Right cardiac atrium (tissue), 5 donors: ENCODE measurements at regions not wholly inside any gene's neighbourhood (a gene's known extent, or its start where the extent isn't known, plus 50 kb on each side); places are given as distances from the start of the nearest gene placed in this dataset.

Experiments used
- ATAC-seq, 2 donors: fragments of 200-7000 bp; cut with Tn5 transposase; one replicate each; pipeline versions ENCODE4 v1.8.0 to v1.9.1; 2020; ENCODE audit warnings: moderate library complexity in 2 of 2, mild to moderate bottlenecking in 1 of 2
- DNase-seq, 3 donors: peaks; one replicate each; pipeline ENCODE4 v3.0.0-alpha.2; 2020
- H3K27ac ChIP-seq: one replicate; pipeline ENCODE4 v1.5.1; 2013; ENCODE audit warnings: mild to moderate bottlenecking, low read length, control low read depth, moderate library complexity
- H3K27me3 ChIP-seq: one replicate; pipeline ENCODE4 v1.6.1; 2013; ENCODE audit not compliant: control insufficient read depth, insufficient read depth
- H3K4me1 ChIP-seq: one replicate; pipeline ENCODE4 v1.6.1; 2013; ENCODE audit warnings: low read length; ENCODE audit not compliant: control insufficient read depth, insufficient read depth
- H3K4me3 ChIP-seq: one replicate; pipeline ENCODE4 v1.5.1; 2013; ENCODE audit warnings: low read length, control low read depth
- H3K9me3 ChIP-seq: one replicate; pipeline ENCODE4 v1.6.1; 2013; ENCODE audit warnings: low read length; ENCODE audit not compliant: control insufficient read depth
- WGBS: extraction: QIAGEN DNeasy Blood & Tissue Kit; methylation state at CpG from one replicate; pipeline ENCODE4 v1.1.7; 2013; 5-methylcytosine and 5-hydroxymethylcytosine counted together
- intact Hi-C, 4 donors: fragments of 100-400 bp; cut with DNase I; formaldehyde crosslinking; loops; one replicate each; pipeline versions ENCODE4 v1.11.0 to v1.14.0; 2022 to 2023
- donor health status: healthy with polysubstance abuse.
- donor health status: DM: no; HTN: yes; CAD: no.
- donor health status: DM: no; HTN: no; CAD: no.
- donor health status: DM: no; HTN: yes; CAD: no; lungs with severe emphysema.
- donor health status: DM: yes; HTN: yes; CAD: no.

DNA sequence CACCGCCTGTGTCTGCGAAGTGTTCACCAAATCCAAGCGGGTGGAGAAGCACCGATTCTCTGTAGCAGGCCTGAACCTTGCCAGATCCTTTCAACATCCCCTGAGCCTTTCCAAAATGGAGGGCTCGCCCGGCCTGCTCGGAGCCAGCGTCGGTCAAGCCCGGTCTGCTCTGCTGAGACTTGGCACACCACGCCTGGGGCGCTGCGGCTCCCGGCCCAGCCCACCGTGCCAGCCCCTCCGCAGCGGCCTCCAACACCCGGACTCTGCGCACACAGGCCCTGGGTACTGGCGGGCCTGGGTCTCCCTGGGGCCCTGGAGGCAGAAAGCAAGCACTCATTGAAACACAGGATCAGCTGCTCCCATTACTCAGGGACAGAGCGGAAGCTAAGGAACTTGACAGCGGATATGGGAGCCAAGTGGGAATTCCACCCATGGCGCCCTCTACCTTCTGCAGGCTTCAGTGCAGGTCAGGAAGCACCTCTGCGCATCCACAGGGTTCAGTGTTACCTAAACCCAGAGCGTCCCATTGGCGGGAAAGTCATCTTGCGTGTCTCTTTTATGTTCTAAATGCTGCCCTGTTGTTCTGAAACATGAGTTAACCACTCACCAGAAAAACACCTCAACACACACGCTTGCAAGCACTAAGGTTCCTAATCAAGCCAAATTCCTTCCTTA is 159.9 kb downstream of the ZBTB18 start:
- DNase-seq (peak in 1 of 3 donors; percentile 30), ATAC-seq (peak in 1 of 2 donors; percentile 18)
- intact Hi-C loops = no loop called here
- Histone ChIP-seq H3K27me3 (no peaks in the 10 kb centered on the region), H3K27ac (peak overlapping the region; percentile 14), H3K4me3 (no peak overlapping the region), H3K9me3 (no peaks in the 10 kb centered on the region), H3K4me1 (peaks cover 4% of the 10 kb centered on the region)
- 84% methylated on average over 28 of the region's 28 CpGs for WGBS

DNA sequence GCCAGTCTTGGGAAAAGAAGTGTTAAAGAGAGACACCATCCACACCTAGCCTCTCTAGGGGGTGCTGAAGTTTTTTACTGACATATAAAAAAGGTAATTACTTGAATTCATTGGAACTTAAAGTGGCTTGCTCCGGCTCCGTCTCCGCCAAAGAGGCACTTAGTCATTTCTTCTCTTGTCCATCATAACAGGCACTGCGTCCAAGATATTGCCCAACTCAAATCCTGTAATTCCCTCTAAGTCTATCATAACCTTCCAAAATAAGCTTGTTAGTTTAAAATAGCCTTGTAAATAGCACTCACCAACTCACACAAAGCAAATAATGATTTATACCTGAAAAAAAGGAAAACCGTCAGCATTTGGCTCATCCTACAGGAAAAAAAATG is 160.5 kb downstream of the ZBTB18 start:
- Histone ChIP-seq H3K27me3 (no peaks in the 10 kb centered on the region), H3K4me3 (no peak overlapping the region), H3K27ac (peak overlapping the region; percentile 14), H3K9me3 (no peaks in the 10 kb centered on the region), H3K4me1 (peaks cover 4% of the 10 kb centered on the region)
- peak in 2 of 3 donors; percentile 46 to 64 for DNase-seq
- peak; percentile 60 to 72 for ATAC-seq
- 61% methylated on average over 5 of the region's 5 CpGs for WGBS
- intact Hi-C loops = no loop called here

DNA sequence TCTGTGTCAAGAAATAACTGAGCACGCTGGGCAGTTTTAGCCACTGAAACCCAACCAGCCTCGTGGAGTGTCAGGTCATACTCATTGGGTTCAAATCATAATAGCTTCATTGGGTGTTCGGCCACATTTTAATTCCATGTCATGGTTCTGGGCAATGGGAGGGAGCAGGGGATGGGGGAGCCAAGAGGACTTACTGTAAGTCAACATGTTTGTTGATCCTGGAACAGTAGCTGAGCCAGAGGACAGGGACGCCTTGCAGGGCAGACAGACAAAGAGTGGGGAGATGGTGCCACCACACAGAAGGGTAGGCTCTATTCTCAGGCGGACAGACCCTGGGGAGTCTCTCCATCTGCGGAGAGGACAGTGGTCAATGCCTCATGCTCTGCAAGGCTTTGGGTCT is 161.1 kb downstream of the ZBTB18 start:
- Histone ChIP-seq H3K27me3 (no peaks in the 10 kb centered on the region), H3K9me3 (no peaks in the 10 kb centered on the region), H3K27ac (no peak overlapping the region), H3K4me1 (peaks cover 4% of the 10 kb centered on the region), H3K4me3 (no peak overlapping the region)
- DNase-seq (peak in 1 of 3 donors; percentile 68), ATAC-seq (peak in 1 of 2 donors; percentile 53)
- 78% methylated on average over 6 of the region's 6 CpGs for WGBS
- intact Hi-C loops = no loop called here

DNA sequence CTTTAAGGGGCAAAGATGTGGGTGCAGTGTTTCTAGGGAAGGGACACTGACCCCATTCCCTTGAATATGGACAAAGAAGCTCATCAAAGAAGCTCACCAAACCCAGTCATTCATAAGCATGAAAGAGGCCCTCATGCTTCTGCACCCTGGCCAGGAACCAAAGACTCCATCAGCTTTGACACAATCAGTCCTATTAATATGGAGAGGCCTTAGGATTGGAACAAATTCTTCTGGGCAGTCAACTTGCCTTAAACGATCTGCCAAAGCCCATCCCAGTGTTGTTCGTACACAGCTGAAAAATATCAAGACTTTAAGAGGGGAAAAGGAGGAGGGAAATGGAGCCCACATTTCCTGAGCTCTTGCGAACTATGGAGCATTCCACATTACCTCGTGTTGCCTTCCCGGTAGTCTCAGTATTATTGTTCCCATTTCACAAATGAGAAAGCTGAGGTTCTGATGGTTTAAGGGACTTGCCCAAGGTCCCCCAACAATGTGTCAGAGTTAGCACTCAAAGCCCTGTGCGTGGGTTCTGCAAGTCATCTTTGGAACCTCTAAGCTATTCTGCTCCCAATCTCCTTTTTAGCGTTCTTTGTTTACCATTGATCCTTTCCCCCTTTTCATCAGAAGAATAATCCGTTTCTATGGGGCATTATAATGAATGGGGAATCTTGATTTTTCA is 161.9 kb downstream of the ZBTB18 start:
- intact Hi-C loops = no loop called here
- H3K27ac ChIP-seq = no peak overlapping the region
- 46% methylated on average over 8 of the region's 8 CpGs for WGBS
- no peak overlapping the region for H3K4me3 ChIP-seq
- ATAC-seq = peak; percentile 53 to 84
- H3K4me1 ChIP-seq = peaks cover 4% of the 10 kb centered on the region
- peak in 2 of 3 donors; percentile 47 to 70 for DNase-seq
- H3K27me3 ChIP-seq = no peaks in the 10 kb centered on the region
- H3K9me3 ChIP-seq = no peaks in the 10 kb centered on the region

DNA sequence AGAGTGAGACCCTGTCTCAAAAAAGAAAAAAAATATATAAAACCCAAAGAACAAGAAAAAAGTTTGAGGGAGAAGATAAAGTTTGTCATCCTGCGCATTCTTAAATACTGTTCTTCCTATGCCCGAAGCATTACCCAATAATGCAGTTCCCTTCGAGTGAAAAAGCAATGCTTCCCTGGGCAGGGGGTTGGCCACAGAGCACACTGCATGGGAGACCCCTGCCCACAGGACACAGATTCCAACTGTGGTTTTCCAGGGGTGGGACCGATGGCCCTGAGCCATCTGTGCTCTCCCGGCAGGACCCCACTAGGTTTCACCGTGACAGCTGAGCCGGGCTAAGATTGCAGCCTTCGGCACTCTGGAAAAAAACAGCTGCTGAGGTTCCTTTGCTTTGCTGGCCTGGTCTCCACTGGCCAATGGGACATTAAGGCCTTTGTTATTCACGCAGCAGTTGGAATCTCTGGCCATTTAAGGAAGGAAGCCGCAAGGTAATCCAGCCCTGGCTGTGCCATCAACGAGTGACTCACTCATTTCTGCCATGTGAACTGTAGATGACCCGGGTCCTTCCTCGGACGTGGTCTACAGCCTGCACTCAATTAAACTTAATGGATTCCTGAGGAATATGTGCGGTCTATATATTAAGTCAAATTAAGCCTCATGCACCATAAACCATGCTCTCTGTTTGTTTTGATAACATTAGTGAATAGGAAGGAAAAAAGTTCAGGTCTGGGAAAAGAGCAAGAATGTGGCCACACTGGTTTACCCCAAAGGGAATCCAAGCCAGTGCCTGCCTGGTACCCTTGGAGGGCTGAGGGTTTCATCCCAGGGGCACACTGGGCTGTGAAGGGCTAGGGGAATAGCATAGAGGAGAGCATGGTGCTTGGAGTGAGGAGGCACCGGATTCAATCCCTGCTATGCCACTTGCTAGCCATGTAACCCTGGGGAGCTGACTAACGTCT is 163.2 kb downstream of the ZBTB18 start:
- 50% methylated on average over 17 of the region's 17 CpGs for WGBS
- H3K4me3 ChIP-seq = no peak overlapping the region

DNA sequence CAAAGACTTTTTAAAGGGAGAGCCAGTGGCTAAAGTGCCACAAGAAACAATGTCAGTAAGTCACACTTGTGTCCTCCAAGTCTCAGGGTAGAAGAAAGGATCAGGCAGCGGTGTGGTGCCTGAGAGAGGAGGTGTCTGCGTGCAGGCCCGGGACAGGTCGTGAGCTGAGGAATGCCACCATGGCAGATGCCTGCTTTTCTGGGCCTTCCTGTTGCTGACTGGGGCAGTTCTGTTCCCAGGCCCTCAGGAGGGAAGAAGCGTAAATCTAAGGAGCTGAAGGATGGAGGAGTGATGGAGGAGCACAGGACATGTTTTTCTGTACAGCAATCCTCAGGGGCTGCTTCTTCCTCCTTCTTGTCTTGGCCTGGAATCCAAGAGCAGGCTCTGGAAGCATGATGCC is 165.8 kb downstream of the ZBTB18 start:
- H3K4me1 ChIP-seq = peaks cover 4% of the 10 kb centered on the region
- H3K4me3 ChIP-seq = no peak overlapping the region
- ATAC-seq (no peak), DNase-seq (no peak)
- WGBS = 93% methylated on average over 5 of the region's 5 CpGs
- H3K27me3 ChIP-seq = no peaks in the 10 kb centered on the region
- intact Hi-C loops = no loop called here
- no peak overlapping the region for H3K27ac ChIP-seq
- H3K9me3 ChIP-seq = no peaks in the 10 kb centered on the region

More for the DNA sequence above, 163.2 kb downstream of the ZBTB18 start:
- DNase-seq (peak in 1 of 3 donors; percentile 26), ATAC-seq (peak; percentile 37 to 60)
- H3K4me1 ChIP-seq = peaks cover 4% of the 10 kb centered on the region
- intact Hi-C loops = no loop called here
- no peaks in the 10 kb centered on the region for H3K27me3 ChIP-seq
- no peak overlapping the region for H3K27ac ChIP-seq
- H3K9me3 ChIP-seq = no peaks in the 10 kb centered on the region

DNA sequence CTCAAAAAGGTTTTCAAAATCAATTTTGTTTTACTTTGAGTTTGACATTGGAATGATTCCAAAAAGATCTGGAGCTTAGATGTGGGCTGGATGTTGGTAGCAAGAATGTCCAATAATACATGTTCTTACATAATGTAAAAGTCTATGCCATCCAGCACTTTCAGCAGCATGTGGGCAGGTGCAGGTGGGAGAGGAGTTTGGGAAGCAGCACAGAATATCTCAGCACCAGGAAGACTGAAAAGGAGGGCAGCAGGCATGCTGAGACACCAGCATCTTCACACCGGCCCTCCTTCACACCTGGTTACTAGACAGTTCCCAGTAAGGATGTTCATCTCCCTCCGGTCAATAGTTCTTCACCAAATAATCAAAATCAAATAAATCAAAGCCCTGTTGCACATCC is 166.6 kb downstream of the ZBTB18 start:
- H3K4me3 ChIP-seq = no peak overlapping the region
- ATAC-seq (no peak), DNase-seq (no peak)
- H3K27ac ChIP-seq = no peak overlapping the region
- intact Hi-C loops = no loop called here
- H3K4me1 ChIP-seq = peaks cover 3% of the 10 kb centered on the region
- H3K9me3 ChIP-seq = no peaks in the 10 kb centered on the region
- H3K27me3 ChIP-seq = no peaks in the 10 kb centered on the region
- WGBS = 97% methylated on average over 2 of the region's 2 CpGs

DNA sequence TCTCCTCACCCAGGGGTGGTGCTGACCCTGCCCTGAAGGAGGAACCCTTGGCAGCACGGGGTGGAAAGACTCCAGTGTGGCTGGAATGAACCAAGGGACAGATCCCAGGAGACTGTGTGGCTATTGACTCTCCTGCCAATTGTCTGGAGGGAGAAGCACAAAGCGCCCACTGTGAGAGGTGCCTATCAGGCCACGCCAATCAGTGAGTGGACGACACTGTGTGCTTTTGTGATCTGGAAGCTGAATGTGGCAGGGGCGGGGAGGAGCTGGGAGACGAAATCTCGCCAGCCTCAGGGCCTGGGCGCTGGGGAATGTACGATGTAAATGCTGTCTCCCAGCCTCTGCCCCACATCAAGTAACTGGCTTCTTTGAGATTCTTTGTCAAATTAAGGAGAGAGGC is 167.1 kb downstream of the ZBTB18 start:
- intact Hi-C loops = no loop called here
- WGBS = 76% methylated on average over 9 of the region's 9 CpGs
- Histone ChIP-seq H3K4me3 (no peak overlapping the region), H3K27me3 (no peaks in the 10 kb centered on the region), H3K27ac (no peak overlapping the region), H3K9me3 (no peaks in the 10 kb centered on the region), H3K4me1 (peaks cover 3% of the 10 kb centered on the region)
- DNase-seq (no peak), ATAC-seq (peak in 1 of 2 donors; percentile 32)

DNA sequence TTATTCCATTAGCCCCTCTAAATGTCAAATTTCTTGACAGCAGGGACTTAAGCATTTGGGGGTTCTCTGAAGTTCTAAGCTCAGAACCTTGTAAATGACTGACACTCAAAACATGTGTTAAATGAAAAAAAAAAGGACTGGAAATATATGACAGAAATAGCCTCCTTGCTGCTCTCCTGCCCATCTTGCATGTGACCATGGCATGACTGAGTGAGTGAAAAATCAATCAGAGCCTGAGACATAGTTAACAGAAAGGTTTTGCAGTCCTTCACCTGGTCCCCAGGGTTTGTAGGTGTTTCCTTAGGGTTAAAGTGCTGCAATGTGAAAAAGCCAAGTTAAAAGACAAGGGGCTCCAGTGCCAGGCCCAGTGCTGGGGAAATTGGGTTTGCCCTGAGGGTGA is 168.1 kb downstream of the ZBTB18 start:
- Histone ChIP-seq H3K27ac (no peak overlapping the region), H3K4me1 (peaks cover 3% of the 10 kb centered on the region), H3K27me3 (no peaks in the 10 kb centered on the region), H3K9me3 (no peaks in the 10 kb centered on the region), H3K4me3 (no peak overlapping the region)
- ATAC-seq = no peak
- no peak for DNase-seq
- intact Hi-C loops = no loop called here

DNA sequence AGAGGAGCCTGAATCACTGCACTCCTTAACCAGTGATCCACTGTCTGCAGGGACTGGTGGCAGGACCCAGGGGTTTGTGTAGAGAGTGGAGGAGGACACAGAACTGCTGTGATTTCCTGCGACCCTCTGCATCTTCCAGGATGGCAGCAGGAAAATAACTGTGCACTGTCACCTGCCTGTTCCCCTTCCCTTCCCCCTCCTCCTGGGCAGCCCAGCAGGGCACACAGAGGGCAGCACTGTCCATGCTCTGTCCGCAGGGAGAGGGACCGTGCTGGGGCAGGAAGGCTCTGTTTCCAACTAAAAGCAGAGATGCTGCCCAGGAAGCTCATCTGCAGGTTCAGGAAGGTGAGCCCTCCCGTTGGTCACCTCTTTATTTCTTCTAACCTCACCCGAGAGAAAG is 168.7 kb downstream of the ZBTB18 start:
- WGBS = 78% methylated on average over 5 of the region's 5 CpGs

DNA sequence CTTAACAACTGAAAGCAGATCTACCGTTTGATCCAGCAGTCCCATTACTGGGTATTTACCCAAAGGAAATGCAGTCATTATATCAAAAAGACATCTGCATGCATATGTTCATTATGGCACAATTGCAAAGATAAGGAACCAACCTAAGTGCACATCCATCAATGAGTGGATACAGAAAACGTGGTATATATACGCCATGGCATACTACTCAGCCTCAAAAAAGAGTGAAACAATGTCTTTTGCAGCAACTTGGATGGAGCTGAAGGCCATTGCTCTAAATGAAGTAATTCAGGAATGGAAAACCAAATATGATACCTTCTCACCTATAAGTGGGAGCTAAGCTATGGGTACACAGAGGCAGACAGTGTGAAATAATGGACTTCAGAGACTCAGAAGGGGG is 169.3 kb downstream of the ZBTB18 start:
- WGBS = 78% methylated on average over 3 of the region's 3 CpGs

More for the DNA sequence above, 168.7 kb downstream of the ZBTB18 start:
- Histone ChIP-seq H3K27me3 (no peaks in the 10 kb centered on the region), H3K4me3 (no peak overlapping the region), H3K4me1 (peaks cover 3% of the 10 kb centered on the region), H3K27ac (no peak overlapping the region), H3K9me3 (no peaks in the 10 kb centered on the region)
- ATAC-seq (no peak), DNase-seq (no peak)
- intact Hi-C loops = no loop called here

More for the DNA sequence above, 169.3 kb downstream of the ZBTB18 start:
- no peak overlapping the region for H3K4me3 ChIP-seq
- peaks cover 3% of the 10 kb centered on the region for H3K4me1 ChIP-seq
- ATAC-seq = no peak
- H3K27me3 ChIP-seq = no peaks in the 10 kb centered on the region
- DNase-seq = no peak
- intact Hi-C loops = no loop called here
- H3K27ac ChIP-seq = no peak overlapping the region
- H3K9me3 ChIP-seq = no peaks in the 10 kb centered on the region
